GM21825 (cell line): ENCODE measurements at regions not wholly inside any gene's neighbourhood (a gene's known extent, or its start where the extent isn't known, plus 50 kb on each side); places are given as distances from the start of the nearest gene placed in this dataset.
"Not testable (repeated sequence)": the region's sequence is repeated elsewhere in the genome, so short reads cannot be mapped to it uniquely, and the experiment has no call there.

ENCODE experiments used
- ATAC-seq: cut with Tn5 transposase; IDR thresholded peaks from one replicate; pipeline ENCODE4 v1.9.1; 2021; ENCODE audit warnings: mild to moderate bottlenecking, moderate library complexity; ENCODE audit not compliant: unreplicated experiment

DNA sequence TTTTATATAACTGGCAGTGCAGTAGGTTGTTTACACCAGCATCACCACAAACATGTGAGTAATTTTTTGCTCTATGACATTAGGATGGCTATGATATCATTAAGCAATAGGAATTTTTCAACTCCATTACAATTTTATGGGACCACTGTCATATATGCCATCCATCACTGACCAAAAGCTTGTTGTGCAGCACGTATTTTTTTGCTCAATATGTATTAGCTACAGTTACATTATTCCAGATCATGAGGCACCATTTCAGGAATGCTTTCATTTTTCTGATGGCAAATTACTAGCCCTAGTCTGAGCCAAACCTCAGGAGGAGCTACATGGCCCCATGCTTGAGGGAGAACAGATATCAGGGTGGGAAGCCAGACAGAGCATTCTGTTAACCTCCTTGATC, 56.8 kb upstream of the DCLK2 start:
- no peak for ATAC-seq

GRCh38 chr4:150023489-150023888, 54.8 kb upstream of the DCLK2 start:
- ATAC-seq, result no peak

GRCh38 chr4:150026987-150027386, 51.3 kb upstream of the DCLK2 start:
- not testable (repeated sequence) for ATAC-seq
